ENCODE measurements at regions not wholly inside any gene's neighbourhood (a gene's known extent, or its start where the extent isn't known, plus 50 kb on each side); places are given as distances from the start of the nearest gene placed in this dataset.
"Not testable (repeated sequence)": the region's sequence is repeated elsewhere in the genome, so short reads cannot be mapped to it uniquely, and the experiment has no call there.

DNA sequence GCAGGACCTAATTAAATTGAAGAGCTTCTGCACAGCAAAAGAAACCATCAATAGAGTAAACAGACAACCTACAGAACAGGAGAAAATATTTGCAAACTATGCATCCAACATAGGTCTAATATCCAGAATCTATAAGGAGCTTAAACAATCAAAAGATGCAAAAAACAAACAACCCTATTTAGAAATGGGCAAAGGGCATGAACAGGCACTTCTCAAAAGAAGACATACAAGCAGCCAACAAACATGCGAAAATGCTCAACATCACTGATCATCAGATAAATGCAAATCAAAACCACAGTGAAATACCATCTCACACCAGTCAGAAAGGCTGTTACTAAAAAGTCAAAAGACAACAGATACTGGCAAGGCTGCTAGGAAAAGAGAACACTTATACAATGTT is 189.2 kb downstream of the CYP26B1 start:
- DNase-seq (ENCODE audit: low spot score), result not testable (repeated sequence)

- no peak for DNase-seq (ENCODE audit: low spot score)
These were observed 195.0 kb downstream of the CYP26B1 start for GRCh38 chr2:71952572-71953188.

DNA sequence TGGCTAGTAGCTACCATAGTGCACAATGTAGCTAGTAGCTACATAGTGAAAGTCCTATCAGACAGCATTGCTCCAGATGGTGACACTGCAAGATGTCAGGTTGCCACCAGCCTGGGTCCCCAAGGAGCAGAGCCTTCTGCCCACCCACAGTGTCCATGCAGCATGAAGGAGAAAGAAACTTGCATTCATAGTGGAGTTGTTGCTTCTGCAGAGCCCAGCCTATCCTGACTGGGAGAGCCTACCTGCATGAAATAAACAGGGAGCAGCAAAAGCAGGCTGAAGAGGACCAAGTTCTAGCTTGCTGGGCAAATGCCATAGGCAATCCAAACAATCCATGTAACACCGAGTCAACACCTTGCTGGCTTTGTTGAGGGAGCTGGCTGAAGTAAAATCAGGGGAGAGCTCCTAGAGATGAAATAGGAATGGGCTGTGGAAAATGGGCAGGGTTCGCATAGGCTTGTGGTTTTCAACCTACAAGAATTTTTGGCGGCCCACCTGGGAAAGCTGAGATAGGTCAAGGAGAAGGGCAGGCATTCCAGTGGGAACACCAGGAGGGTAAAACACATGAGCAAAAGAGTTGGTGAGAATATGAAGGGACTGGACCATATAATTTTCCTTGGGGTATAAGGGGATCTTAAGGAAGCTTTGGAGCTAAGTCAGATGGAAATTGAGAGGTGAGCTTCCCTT is 195.8 kb downstream of the CYP26B1 start:
- no peak for DNase-seq (ENCODE audit: low spot score)

GRCh38 chr2:71951083-71951468 is 196.6 kb downstream of the CYP26B1 start:
- no peak for DNase-seq (ENCODE audit: low spot score)

DNA sequence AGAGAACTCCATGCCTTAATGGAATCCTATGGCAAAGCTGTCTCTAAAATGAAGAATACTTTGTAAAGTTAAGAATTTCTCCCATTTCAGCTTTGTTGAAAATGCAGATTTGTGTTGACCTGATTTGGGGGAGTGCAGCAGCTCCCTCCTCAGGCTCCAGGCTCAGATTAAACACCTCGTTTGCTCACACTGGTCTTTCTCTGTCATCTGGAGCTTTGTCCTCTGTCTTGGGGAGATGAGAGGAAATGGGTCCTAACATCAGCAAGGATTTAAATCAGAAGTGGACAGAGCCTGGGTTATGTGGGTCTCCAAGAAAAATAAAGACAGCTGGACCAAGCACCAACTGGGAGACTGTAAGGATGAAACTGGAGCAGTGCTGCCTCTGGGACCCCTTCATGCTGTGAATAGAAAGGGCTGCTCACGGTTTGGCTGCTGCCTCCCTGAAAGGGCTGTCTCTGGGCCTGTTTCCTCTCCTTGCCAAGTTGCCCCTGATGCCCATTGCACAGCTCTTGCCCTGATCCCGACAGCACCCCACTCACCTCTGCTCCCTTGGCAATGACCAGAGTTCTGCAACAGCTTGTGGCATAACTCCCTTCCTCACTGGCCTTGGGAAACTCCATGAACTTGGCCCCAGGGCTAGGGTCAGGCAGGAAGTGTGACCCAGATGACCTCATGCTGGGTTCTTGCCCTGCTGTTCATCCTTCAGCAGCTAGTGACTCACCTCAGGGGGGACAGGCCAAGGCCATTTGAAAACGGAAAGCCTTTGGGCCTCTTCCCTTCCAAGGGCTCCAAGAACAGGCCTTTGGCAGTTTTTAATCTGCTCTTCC is 197.2 kb downstream of the CYP26B1 start:
- no peak for DNase-seq (ENCODE audit: low spot score)

DNA sequence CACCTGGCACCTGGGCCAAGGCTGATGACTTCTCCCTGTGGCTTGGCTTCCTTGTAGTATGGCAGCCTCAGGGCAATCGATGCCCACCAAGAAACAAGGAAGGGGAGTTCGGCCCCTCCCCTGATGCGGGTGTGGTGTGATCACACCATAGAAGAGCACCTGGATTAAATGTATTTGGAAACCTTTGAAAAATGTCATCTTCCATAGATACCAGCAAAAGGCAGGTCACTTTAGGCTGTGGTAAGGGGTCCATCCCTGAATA is 198.2 kb downstream of the CYP26B1 start:
- DNase-seq (ENCODE audit: low spot score), result no peak

DNA sequence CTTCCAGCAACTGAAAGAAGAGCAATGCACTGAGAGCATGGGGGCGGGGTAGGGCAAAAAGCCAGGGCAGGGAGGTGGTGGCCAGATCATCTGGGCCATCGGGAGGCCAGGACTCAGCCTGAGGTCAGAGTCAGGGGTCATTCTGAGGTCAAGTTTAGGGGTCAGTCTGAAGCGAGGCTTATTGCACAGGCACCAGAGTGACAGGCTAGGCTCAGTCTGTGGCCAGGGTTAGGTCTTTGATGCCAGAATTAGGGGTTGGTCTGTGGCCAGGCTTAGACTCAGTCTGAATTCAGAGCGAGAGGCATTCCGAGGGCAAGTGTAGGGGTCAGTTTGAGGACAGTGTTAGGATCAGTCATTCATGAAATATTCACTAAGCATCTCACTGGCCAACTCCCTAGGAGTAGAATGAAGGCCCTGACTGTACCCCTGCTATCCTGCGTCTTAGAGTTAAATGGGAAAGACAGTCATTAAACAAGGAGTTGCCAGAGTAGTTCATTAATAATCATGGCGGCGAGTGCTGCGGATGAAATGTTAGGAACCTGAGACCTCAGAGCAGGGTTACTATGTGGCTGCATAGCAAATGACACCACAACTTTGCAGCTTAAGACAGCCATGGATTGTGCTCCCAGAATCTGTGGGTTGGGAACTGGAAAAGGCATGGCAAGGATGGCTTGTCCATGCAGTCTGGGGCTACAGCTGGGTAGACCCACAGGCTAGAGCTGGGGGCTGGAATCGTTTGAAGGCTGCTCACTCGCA is 198.7 kb downstream of the CYP26B1 start:
- DNase-seq (ENCODE audit: low spot score), result no peak

- DNase-seq (ENCODE audit: low spot score), result no peak
These were observed 199.9 kb downstream of the CYP26B1 start for GRCh38 chr2:71947809-71948208.

DNA sequence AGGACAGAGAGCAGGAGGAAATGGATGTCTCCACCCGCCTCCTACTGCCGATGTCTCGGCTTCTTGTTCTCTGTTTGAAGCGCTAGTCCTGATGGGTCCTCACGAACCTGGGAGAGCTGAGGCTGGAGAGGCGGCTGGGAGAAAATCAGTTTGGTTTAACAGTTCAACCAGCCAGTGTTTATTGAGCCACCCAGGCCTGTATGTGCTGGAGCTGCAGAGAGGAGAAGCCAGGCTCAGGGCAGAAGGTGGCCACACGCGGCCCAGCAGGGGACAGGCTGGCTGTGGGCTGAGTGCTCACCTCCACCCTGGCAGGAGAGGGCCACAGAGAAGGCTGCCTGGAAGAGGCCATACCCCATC is 202.1 kb downstream of the CYP26B1 start:
- no peak for DNase-seq (ENCODE audit: low spot score)

GRCh38 chr2:71944806-71945602 is 202.7 kb downstream of the CYP26B1 start:
- no peak for DNase-seq (ENCODE audit: low spot score)

DNA sequence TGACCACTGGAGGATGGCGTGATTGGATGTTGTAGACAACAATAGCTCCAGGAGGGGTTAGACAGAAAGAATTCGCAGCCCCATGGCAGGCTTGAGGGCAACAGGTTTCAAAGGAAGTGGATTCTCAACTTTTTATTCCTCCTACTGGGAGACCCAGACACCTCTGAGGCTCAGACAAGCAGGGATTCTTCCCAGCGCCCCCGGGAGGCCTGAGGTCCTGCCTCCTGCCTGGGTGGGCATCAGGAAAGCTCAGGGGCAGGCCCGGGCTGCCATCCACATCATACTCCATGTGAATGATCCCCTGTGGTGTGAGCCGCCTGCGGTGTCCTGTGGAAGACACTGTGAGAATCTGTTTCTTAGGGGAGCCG is 203.5 kb downstream of the CYP26B1 start:
- DNase-seq (ENCODE audit: low spot score), result no peak

DNA sequence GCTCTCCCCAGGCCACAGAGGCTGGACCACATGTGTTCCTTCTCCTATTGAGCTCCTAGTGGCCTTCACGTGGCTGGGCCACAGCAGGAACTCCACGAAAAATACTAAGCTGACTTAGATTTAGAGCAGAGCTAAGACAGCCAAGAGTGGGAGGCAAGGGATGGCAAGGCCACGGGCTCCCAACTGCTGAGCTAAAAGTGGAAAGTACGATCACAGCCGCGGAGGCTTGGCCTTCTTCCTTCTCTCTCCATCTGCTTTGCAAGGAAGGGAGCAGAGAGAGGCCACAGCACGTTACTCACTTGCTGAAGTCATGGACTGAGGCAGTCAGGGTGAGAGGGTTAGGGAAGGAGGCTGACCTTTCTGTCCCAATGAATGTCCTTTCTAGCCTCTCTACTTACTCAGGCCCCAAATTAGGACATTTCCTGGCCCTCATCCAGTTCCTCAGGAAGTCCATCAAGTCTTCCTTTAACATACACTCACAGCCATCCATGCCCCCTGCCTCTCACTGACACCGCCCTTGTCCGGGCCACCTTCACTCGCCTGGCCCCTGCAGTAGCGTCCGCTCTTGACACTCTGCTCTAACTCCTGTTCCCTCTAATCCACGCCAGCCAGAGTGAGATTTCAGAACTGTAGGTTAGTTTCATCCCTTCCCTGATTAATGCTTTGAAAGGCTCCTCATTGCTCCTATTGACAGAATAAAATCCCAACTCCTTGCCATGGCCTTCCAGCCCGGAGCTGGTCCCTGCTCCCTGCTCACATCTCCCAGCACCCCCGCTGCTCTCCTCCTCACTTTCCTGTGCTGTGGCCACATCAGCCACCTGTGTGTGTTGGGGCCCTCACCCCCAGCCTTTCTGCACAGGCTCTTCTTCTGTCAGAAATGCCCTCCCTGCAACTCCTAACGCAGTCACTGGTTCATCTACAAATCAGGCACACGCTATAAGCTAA is 204.2 kb downstream of the CYP26B1 start:
- no peak for DNase-seq (ENCODE audit: low spot score)

DNA sequence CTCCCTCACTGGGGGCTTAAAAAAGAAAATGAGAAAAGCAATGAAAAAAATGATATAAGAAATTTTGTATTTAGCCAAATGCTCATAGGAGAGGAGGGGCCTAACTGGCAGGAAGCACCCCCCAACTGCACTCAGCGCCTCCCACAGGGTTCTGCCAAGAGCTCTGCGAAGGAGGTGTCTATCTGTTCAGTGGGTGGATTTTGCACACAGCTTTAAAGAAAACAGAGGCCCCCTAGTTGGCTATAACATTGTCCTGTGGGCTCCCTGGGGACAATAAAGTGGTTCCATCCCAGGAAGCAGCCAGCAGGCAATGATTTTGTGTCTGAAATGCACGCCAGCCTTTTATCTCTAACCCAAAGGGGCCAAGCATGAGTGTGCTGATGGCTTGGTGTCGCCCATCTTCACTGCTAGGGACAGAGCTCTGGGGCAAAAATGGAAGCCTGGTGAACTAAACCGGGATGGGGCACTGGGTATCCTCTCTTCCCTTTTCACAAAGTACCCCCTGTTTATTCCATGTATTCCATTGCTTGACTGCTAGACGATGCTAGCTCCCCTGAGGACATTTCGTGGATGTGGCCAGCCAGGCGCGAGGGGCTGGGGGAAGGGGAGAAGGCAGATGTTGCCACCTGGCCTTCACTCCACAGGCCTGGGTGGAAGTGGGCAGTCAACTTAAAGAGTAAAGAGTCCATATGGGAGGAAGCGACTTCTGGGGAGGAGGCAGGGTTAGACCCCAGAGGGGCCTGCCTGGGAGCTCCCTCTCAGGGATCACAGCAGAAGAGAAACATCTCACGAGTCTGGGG is 205.7 kb downstream of the CYP26B1 start:
- DNase-seq (ENCODE audit: low spot score), result no peak

DNA sequence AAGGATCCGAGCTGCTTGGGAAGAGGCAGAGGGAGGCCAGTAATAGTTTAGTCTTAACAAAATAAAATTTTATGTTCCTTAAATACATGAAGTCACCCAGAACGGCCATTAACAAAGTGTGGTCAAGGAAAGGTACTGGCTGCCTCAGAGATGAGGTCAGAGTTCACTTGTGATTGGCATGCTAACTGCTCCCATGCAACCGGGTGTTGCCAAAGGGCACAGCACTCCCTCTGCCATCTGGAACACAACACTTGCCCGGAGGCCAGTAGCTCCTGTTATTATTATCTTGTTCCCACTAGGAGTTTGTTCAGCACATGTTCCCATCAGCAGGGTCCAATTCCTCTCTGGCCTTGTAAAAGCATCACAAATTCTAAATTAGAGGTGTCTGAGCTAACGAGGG is 207.0 kb downstream of the CYP26B1 start:
- no peak for DNase-seq (ENCODE audit: low spot score)

- DNase-seq (ENCODE audit: low spot score), result no peak
These were observed 207.8 kb downstream of the CYP26B1 start for GRCh38 chr2:71939588-71940535.

DNA sequence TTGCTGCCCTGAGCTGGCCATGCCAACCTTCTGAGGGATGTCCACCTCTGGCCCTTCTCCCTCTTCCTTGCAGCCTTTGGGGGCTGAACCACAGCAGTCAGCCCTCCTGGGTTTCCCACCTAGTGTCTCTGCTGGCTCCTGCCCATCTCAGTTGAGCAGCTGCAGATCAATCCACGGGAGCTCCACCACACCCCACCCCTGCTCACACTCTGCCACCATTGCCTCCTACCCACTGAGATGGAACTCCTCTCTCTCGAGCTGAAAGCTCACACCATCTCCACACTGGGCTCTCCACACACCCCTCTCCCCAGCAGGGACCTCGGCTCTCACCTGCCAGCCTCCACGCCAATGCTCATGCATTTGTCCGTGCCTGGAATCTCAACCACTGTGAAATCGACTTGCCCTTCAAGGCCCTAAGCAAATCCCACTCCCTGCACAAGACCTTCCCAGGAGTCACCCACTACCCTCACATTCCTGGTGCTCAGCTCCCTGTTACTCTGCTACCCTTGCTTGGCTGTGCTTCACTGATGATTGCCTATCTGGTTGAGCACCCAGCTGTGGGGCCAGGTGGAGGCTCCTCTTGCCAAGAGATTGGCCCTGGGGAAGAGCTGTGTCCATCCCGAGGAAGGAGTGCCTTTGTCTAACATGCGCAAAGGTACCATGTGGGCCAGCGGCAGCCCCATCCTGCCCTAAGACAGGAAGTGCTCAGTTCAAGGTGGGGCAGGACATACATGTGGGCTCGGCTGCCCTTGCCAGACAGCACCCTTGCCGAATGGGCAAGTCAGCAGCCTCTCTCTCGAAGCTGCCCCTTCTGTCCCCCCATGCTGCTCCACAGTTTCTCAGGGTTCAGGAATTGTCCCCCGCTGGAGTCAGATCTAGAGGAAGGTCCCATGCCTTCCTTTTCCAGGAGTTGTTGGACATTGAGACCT is 208.7 kb downstream of the CYP26B1 start:
- no peak for DNase-seq (ENCODE audit: low spot score)

- DNase-seq (ENCODE audit: low spot score), result no peak
These were observed 209.6 kb downstream of the CYP26B1 start for GRCh38 chr2:71938108-71938507.

DNA sequence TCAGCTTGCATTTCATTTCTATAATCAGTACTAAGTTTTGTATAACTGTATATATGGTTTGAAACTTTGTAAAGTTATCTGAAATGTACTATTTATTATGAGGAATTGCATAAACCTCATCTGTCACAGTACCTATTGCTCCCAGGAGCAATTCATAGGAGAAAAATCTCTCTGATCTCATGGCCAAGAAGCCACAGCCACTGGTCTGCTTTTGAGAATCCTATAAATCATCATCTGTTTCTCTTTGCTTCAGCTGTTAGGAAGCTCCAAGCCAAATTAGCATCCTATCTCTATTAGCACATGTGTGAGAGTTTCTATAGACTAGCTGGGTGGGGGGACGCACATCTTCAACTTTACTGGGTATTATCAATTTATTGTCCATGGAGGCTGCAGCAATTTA is 210.3 kb downstream of the CYP26B1 start:
- DNase-seq (ENCODE audit: low spot score), result no peak
